NCI-H2227 (cell line): ENCODE measurements at regions not wholly inside any gene's neighbourhood (a gene's known extent, or its start where the extent isn't known, plus 50 kb on each side); places are given as distances from the start of the nearest gene placed in this dataset.

Experiments used
- DNase-seq: peaks from one replicate; lab custom pipeline; 2025; ENCODE audit not compliant: unreplicated experiment; lab: John Stamatoyannopoulos, UW

DNA sequence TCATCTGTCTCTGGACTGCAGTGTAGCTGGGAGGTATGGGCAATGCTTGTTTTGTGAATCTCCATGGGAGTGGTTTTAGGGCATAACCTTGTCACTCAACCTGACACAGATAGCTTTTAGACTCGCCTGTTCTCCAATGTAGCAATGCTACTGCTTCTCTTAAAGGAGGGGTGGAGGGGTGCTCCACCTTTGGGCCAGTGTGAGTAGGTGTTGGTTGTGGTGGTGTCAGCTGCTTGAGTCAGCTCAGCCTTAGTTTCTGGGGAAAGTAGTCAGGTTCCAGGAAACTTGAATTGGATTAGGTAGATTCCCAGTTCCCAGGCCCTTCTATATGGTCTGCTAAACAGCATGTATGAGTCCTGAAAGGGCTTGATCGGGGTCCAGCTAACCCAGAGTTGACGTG lies 91.1 kb upstream of the PLPPR1 start:
- DNase-seq: no peak

DNA sequence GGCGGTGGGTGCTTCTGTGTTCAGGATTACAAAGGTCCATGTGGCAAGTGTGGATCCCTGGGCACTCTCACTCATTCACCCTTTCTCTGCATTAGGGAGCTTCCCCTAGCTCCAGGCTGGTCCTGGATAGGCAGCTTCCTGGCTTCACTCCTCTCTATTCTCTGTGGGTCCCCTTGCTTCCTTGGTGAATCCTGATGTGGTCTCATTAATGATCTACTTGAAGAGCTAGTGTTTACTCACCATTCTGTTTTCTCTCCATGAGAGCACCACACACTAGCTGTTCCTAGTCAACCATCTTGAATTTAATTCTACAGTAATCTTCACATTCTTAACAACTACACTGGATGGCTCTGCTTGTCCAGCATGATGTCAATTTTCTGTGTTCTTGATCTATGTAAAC lies 90.0 kb upstream of the PLPPR1 start:
- DNase-seq: no peak

DNA sequence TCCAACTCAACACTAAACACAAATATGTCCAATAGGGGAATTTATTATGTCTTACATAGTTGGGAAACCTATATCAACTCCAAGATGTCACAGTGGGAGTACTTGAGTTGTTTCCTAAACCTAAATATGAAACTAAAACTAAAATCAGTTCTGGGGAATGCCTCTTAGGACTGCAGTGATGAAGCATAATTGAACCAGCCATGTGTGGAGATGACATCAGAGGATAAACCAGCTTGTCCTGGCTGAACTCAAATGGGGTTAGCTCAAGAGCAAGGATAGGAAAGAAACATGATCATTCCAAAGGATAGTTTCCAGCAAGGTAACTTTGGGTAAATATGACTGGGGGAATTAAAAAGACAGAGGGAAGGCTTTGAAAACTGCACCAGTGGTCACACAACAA lies 88.9 kb upstream of the PLPPR1 start:
- no peak for DNase-seq

DNA sequence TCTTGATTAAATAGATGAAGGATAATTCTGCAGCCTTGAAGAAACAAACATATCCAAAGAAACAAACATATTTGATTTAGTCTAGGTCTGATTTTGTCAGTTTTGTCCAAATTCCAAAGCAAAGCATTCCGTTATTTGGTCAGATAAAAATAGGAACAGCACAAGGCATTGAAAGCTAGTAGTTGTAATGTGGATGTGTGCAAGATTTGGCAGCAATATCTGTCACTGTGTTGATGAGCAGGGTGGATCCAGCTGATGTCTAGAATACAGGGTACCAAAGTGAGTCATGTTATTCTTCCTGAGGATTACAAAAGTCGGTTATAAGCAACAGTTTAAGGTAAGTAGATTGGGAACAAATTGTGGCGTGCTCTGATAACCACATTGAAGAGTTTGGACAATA lies 69.3 kb upstream of the PLPPR1 start:
- no peak for DNase-seq
